Heart left ventricle (tissue), 13 donors: ENCODE measurements at regions not wholly inside any gene's neighbourhood (a gene's known extent, or its start where the extent isn't known, plus 50 kb on each side); places are given as distances from the start of the nearest gene placed in this dataset.

Experiments used
- POLR2A ChIP-seq, 2 donors: fragments of 450-650 bp; IDR thresholded peaks; one replicate each; pipeline ENCODE4 v1.6.1; 2017; ENCODE audit warnings: antibody characterized with exemption in 2 of 2, mild to moderate bottlenecking in 2 of 2, moderate library complexity in 2 of 2
- TF ChIP-seq, protein P1 (sequence below), 12 donors: fragments of 200-600 bp; sonication (generic) in 4 of 12; IDR thresholded peaks; one replicate each; pipeline versions ENCODE4 v1.5.0 to v1.8.0; 2018 to 2022; ENCODE audit warnings: antibody characterized with exemption in 12 of 12, mild to moderate bottlenecking in 5 of 12
- donor health status: ischemic (EF 13 %, LVEDD 7.1; RV severe dilation, severe dysfunction).
- donor health status: DM: no; HTN: yes; CAD: no.
- donor health status: DM: no; HTN: no; CAD: no.
- donor health status: ischemic (EF 25% LVEDD 6.9; RV normal size, moderate dysfunction).
- donor health status: ischemic (EF 25% LVEDD 5.7; RV mildly dilated, moderate dysfunction).
- donor health status: ischemic (EF 35%, LVEDD 5.7; RV mildly dilated, moderate dysfunction).
- donor health status: nonischemic (EF 11% LVEDD 7.7; RV severe dilation, severe dysfunction).
- donor health status: DM: yes; HTN: yes; CAD: no.
- donor health status: PGD.
- donor health status: ischemic (EF 29% LVEDD 5.4; RV normal size, mild dysfunction).
- donor health status: nonischemic (EF 23%, LVEDD 6.1; RV moderate dilation, normal function).

GRCh38 chr22:22827187-22827939 is 60.3 kb upstream of the IGLL5 start:
- no peak for TF ChIP-seq POLR2A (IDR thresholded peaks at IDR 0.05)
- TF ChIP-seq, protein P1, sequence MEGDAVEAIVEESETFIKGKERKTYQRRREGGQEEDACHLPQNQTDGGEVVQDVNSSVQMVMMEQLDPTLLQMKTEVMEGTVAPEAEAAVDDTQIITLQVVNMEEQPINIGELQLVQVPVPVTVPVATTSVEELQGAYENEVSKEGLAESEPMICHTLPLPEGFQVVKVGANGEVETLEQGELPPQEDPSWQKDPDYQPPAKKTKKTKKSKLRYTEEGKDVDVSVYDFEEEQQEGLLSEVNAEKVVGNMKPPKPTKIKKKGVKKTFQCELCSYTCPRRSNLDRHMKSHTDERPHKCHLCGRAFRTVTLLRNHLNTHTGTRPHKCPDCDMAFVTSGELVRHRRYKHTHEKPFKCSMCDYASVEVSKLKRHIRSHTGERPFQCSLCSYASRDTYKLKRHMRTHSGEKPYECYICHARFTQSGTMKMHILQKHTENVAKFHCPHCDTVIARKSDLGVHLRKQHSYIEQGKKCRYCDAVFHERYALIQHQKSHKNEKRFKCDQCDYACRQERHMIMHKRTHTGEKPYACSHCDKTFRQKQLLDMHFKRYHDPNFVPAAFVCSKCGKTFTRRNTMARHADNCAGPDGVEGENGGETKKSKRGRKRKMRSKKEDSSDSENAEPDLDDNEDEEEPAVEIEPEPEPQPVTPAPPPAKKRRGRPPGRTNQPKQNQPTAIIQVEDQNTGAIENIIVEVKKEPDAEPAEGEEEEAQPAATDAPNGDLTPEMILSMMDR (IDR thresholded peaks at IDR 0.05) = no peak
